ENCODE measurements at regions not wholly inside any gene's neighbourhood (a gene's known extent, or its start where the extent isn't known, plus 50 kb on each side); places are given as distances from the start of the nearest gene placed in this dataset.
"Not testable (repeated sequence)": the region's sequence is repeated elsewhere in the genome, so short reads cannot be mapped to it uniquely, and the experiment has no call there.

- no peak for DNase-seq (ENCODE audit: low read depth)
Measured at GRCh38 chrX:45807572-45808425, 607.1 kb upstream of the DIPK2B start.

GRCh38 chrX:45806410-45807121 is 605.9 kb upstream of the DIPK2B start:
- DNase-seq (ENCODE audit: low read depth): no peak

GRCh38 chrX:45804276-45804675 is 603.6 kb upstream of the DIPK2B start:
- no peak for DNase-seq (ENCODE audit: low read depth)

- DNase-seq (ENCODE audit: low read depth): no peak
Measured at GRCh38 chrX:45803383-45803921, 602.8 kb upstream of the DIPK2B start.

GRCh38 chrX:45801554-45801953 is 600.9 kb upstream of the DIPK2B start:
- no peak for DNase-seq (ENCODE audit: low read depth)

GRCh38 chrX:45800746-45801453 is 600.2 kb upstream of the DIPK2B start:
- not testable (repeated sequence) for DNase-seq (ENCODE audit: low read depth)

GRCh38 chrX:45799576-45799975 is 598.9 kb upstream of the DIPK2B start:
- no peak for DNase-seq (ENCODE audit: low read depth)

- DNase-seq (ENCODE audit: low read depth): no peak
Measured at GRCh38 chrX:45795546-45795945, 594.9 kb upstream of the DIPK2B start.

GRCh38 chrX:45794995-45795337 is 594.3 kb upstream of the DIPK2B start:
- no peak for DNase-seq (ENCODE audit: low read depth)

- DNase-seq (ENCODE audit: low read depth): no peak
Measured at GRCh38 chrX:45794323-45794994, 593.8 kb upstream of the DIPK2B start.

- no peak for DNase-seq (ENCODE audit: low read depth)
Measured at GRCh38 chrX:45788941-45789348, 588.3 kb upstream of the DIPK2B start.

GRCh38 chrX:45788315-45788714 is 587.6 kb upstream of the DIPK2B start:
- DNase-seq (ENCODE audit: low read depth): no peak

- no peak for DNase-seq (ENCODE audit: low read depth)
Measured at GRCh38 chrX:45784590-45784989, 583.9 kb upstream of the DIPK2B start.

GRCh38 chrX:45783002-45783401 is 582.3 kb upstream of the DIPK2B start:
- DNase-seq (ENCODE audit: low read depth): no peak

- no peak for DNase-seq (ENCODE audit: low read depth)
Measured at GRCh38 chrX:45781901-45782553, 581.4 kb upstream of the DIPK2B start.

- no peak for DNase-seq (ENCODE audit: low read depth)
Measured at GRCh38 chrX:45778616-45779015, 577.9 kb upstream of the DIPK2B start.

- DNase-seq (ENCODE audit: low read depth): no peak
Measured at GRCh38 chrX:45777366-45777765, 576.7 kb upstream of the DIPK2B start.

- DNase-seq (ENCODE audit: low read depth): no peak
Measured at GRCh38 chrX:45775468-45775867, 574.8 kb upstream of the DIPK2B start.

GRCh38 chrX:45774961-45775360 is 574.3 kb upstream of the DIPK2B start:
- no peak for DNase-seq (ENCODE audit: low read depth)

GRCh38 chrX:45773572-45773971 is 572.9 kb upstream of the DIPK2B start:
- no peak for DNase-seq (ENCODE audit: low read depth)

- DNase-seq (ENCODE audit: low read depth): no peak
Measured at GRCh38 chrX:45771560-45772340, 571.1 kb upstream of the DIPK2B start.
